PC-3 (cell line): ENCODE measurements at regions not wholly inside any gene's neighbourhood (a gene's known extent, or its start where the extent isn't known, plus 50 kb on each side); places are given as distances from the start of the nearest gene placed in this dataset.

ENCODE experiments used
- CTCF ChIP-seq: fragments of 300-600 bp; sonication (generic); conservative IDR thresholded peaks from 2 replicates; pipeline ENCODE4 v1.5.1; 2017; ENCODE audit warnings: antibody characterized with exemption, low read depth, mild to moderate bottlenecking, low read length
- EZH2 ChIP-seq: fragments of 300-600 bp; sonication (generic); IDR thresholded peaks from one replicate; pipeline ENCODE4 v1.6.1; 2017; ENCODE audit warnings: antibody characterized with exemption, mild to moderate bottlenecking, low read length; ENCODE audit not compliant: unreplicated experiment

- TF ChIP-seq CTCF (no peak), EZH2 (no peak)
Measured at GRCh38 chr11:26844963-26845362, 123.1 kb upstream of the SLC5A12 start.
